NT2/D1 (cell line): ENCODE measurements at regions not wholly inside any gene's neighbourhood (a gene's known extent, or its start where the extent isn't known, plus 50 kb on each side); places are given as distances from the start of the nearest gene placed in this dataset.

ENCODE experiments used
- SUZ12 ChIP-seq: IDR thresholded peaks from 2 replicates; pipeline ENCODE4 v1.6.1; 2011; ENCODE audit not compliant: insufficient read length, insufficient read depth; ENCODE audit errors: extremely low read depth
- YY1 ChIP-seq: IDR thresholded peaks from 2 replicates; pipeline ENCODE4 v1.6.1; 2011; ENCODE audit not compliant: insufficient read length, insufficient read depth
- ZNF274 ChIP-seq: IDR thresholded peaks from 2 replicates; pipeline ENCODE4 v1.6.1; 2011; ENCODE audit warnings: mild to moderate bottlenecking, low read depth, low read length

DNA sequence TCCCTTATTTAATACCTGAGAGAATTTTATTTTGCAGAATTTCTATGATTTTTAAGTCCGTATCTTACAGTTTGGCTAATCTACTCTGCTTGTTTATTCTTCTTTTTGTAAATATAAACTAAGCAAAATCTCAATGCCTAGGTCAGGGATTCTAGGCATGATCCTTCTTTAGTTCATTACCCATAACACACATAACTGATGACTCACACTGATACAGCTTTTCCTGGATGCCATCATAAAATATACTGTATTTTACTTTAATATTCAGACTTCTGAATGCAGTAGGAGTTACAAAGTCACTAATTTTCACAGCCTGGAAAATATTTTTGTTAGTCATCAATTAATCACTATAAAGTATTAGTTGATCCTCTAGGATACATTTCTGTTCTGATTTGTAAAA lies 898.2 kb upstream of the RAG2 start:
- TF ChIP-seq SUZ12: no peak
- no peak for TF ChIP-seq ZNF274
- no peak for TF ChIP-seq YY1
